C1 segment of cervical spinal cord (tissue), 14 donors: ENCODE measurements at regions not wholly inside any gene's neighbourhood (a gene's known extent, or its start where the extent isn't known, plus 50 kb on each side); places are given as distances from the start of the nearest gene placed in this dataset.
A peak's percentile ranks its signal among the peaks of the same experiment; 100 is the strongest.
"Not testable (repeated sequence)": the region's sequence is repeated elsewhere in the genome, so short reads cannot be mapped to it uniquely, and the experiment has no call there.

ENCODE experiments used
- DNase-seq, 14 donors: peaks; one replicate each; lab custom pipeline; 2025; lab: John Stamatoyannopoulos, UW

DNA sequence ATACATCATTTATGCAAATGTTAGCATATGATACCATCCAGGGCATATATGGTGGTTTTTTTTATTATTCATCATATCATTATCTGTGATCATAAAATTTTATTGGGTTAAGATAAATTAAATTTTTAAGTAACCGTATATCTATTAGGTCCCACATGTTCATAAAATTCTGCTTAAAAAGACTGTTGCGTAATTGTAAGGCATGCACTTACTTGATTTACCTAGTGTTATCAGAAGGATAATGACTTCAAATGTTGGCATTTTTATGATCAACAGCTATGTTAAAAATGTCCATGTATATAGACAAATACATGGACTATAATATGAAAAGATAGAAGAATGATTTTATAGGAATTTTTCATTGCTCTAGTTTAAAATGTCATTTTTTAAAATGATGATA lies 1625.5 kb upstream of the CELF4 start:
- DNase-seq: no peak

DNA sequence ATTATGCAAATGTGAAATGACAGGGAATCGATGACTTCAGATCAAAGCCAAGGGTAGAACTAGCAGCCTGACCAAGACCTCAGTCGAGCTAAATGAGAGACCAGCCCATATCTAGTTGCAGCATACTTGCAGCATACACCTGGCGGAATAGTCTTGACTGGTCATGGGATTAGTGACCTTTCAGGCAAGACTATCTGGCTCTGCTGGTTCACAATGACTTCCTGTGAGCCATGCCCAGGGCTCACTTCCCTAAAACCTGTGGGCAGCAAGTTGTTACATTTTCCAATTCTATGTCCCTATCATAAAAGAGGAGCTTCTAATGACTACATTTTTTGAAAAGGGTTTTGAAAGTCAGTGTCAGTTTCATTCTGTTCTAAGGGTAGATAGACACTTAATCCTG lies 1624.9 kb upstream of the CELF4 start:
- DNase-seq: no peak

DNA sequence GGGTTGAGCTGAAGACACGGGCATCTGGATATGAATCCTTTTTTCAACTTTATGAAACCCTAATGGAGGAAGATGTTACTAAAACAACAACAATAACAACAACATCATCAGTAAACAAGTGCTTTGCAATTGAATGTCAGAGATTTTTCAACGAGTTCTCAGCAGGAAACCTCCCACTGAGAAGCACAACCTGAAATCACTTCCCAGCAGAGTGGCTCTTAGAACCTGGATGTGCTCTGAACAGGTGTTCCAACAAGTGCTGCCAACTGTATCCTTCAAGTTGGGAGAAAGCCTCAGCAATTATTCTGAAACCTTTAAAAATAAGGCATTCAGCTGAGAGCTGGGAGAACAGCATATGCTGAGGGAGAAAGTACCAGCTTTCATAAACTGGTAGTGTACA lies 1622.7 kb upstream of the CELF4 start:
- DNase-seq: no peak

DNA sequence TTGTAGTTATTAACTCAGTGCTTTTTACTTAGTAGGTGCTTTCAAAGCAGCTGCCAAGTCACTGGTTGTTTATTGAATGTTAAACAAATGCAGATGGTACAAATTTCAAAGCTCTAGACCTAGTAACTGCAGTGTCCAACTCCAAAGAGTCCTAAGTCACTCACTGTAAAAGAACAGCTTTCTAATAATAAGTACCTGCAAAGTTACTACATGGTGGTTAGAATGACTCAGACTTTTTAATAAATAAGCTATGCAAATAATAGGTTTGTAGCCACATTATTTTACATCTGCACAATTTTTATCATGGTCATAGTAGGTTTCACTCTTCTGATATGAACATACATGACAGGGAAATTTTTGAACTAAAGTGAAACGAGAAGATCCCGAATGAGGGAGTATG lies 1620.4 kb upstream of the CELF4 start:
- DNase-seq: no peak

DNA sequence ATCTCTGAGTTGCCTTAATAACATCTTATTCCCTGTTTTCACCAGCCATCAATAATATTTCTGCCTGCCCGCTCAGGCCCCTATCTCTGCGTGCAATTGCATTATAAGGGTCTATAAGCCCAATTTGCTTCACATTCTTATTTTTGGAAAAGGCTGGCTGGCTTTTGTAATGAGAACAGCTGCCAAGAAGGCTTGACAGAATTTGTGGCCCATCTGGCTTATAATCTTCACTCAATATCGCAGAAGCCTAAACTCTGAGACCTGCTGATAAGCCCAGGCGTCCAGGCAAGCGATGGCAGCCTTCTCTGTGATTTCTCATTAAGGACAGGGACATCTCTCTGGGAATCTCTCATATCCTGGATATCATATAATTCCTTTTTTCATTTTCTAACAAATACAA lies 1618.6 kb upstream of the CELF4 start:
- no peak for DNase-seq

DNA sequence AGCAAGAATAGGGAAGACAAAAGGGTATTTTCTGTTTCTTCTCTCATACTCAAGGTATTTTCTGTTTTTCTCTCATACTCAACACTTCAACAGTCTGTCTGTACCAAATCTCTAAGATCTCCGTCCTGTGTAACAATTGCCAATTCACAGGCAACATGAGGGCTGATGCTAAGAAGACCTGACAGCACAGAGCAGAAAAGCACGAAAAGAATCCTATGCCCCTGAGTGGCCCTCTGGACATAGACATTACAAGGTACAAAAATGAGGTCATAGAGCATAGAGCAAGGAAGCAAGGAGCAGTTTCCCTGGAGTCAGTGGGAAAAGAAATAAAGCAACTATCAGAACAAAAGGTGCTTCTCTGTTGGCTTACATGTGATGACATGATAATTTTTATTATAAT lies 1612.6 kb upstream of the CELF4 start:
- no peak for DNase-seq

DNA sequence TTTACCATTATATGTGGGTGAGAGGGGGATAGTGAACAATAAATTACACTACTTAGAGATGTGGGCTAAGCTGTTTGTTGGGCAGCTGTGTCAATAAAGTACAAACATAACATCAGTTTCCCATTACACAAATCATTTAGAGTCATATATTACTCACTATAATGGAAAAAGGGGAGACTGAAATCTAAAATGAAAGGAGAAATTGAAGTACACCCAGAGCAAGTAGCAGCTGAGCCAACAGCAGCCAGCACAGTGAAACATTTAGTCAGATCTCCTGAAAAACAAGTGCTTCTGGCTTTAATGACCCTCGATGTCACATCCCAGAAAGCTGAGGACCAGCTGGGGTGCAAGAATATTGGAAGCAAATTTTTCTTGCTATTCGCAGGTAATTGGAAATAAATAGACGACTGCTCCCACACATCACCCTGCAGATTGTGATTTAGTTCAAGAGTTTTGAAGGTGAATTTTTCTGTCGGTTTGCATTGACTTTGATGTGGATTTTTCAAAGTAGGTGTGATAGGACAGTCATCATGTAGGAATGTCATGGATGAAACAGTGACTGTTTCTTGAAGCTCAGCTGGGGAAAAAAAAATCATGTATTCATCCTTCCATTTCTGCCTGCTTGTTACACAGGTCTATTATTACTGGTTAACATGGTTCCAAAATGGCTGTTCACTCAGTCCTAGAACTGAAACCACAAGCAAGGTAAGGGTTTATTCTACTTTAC lies 1607.3 kb upstream of the CELF4 start:
- DNase-seq: no peak

DNA sequence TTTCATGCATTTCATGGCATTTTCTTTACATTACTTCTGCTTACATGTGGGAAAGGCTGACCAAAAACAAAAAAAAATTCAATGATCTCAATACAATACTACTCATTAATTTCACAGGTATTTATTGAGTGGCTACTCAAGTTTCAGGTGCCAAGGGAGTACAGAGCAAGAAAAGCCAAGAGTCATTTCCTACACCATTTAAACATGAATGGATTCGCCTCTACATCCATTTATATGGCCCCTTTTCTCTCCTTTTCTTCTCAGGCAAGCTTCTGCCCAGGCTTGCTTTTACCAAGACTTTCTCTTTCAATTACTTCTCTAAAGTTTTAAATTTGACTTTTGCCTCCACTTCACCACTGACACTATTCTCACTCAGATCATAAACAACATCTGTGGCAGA lies 1603.1 kb upstream of the CELF4 start:
- no peak for DNase-seq

DNA sequence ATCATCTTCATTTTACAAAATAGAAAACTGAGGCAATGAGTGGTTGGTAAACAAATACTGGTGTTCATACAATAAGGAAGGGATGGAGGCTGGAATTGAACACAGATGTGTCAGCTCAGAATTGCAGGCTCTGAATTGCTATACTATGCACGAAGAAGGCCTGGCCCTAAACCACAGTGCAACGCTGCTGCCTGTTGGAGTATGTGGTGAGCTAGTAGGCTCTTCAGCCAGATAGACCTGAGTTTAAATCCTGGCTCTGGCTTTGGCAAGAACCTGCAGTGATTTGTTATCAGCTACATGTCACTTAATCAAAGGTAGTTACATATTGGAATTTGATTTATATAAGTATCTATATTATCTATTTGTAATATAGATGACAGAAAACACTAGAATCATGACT lies 1602.4 kb upstream of the CELF4 start:
- DNase-seq: no peak

DNA sequence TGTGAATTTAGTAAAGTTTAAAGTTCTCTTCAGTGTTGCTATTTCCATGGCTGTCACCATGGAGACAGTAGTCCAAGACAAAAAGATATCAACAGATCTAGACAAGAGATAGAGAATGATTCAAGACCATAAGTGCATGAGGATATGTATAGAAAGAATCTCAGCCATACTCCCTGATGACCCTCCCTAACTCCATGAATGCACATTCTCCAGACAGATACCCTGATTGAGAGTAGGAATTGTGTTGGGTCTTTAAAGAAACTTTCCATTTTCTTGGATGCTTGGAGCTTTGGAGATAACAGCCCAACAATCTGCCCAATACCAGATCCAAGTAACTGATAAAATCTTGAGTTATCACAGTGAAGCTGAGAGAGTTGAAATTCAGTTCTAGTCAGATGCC lies 1601.2 kb upstream of the CELF4 start:
- DNase-seq: no peak

DNA sequence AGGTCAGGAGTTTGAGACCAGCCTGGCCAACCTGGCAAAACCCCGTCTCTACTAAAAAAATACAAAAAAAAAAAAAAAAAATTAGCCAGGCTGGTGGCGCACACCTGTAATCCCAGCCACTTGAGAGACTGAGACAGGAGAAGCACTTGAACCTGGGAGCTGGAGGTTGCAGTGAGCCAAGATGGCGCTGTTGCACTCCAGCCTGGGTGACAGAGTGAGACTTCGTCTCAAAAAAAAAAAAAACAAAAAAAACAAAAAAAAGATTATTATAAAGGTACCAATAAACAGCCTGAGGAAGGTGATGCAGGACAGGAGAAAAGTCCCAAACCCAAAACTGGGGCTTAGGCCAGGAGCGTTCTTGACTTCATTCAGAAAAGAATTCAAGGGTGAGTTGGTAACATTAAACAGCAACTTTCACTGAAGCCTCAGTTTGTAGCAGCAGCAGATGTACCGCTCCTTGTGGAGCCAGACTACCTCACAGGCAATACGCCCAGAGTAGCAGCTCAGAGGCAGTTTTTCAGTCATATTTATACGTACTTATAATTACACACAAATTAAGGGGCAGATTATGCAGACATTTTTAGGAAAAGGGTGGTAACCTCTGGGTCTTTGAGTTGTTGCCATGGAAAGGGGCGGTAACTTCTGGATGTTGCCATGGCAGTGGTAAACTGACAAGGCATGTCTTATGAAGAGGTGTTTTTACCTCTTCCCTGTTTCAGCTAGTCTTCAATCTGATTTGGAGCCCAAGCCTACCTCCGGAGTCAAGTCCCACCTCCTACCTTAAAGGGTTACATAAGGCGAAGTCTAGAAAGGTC lies 1596.6 kb upstream of the CELF4 start:
- no peak for DNase-seq

DNA sequence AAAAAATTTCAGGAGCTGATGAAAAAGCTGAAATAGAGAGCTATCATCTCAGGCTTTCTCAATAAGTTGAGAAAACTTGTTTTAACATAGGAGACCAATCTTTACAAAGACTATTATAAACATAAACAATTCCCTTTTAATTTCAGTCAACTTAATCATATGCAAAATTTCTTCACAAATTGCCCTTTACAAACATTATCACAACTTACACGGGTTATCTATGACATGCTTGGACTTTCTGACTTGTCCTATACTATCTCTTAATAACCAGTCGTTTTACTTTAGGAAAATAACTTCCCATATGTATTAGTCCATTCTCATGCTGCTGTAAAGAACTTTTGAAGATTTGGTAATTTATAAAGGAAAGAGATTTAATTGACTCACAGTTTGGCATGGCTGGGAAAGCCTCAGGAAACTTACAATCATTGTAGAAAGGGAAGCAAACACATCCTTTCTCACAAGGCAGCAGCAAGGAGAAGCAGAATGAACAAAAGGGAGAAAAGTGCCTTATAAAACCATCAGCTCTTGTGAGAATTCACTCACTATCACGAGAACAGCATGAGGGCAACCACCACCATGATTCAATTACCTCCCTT lies 1583.7 kb upstream of the CELF4 start:
- DNase-seq: no peak

DNA sequence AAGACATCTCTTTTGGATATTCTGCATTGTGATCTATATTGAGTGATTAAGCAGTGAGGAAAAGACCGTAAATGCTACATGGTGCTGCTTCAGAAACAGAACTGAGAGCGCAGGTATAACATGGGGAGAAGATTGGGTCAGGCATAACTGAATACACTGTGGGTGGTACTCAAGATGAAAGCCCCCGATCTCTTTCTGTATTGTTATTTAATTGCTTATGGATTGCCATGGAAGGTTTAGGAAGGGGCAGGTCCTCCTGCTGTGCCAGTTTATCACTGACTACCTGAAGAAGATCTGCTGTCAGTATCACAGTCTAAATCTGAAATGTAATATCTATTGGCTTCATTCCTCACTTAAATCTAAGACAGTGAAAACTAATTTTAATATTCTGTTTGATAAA lies 1568.7 kb upstream of the CELF4 start:
- DNase-seq: no peak

DNA sequence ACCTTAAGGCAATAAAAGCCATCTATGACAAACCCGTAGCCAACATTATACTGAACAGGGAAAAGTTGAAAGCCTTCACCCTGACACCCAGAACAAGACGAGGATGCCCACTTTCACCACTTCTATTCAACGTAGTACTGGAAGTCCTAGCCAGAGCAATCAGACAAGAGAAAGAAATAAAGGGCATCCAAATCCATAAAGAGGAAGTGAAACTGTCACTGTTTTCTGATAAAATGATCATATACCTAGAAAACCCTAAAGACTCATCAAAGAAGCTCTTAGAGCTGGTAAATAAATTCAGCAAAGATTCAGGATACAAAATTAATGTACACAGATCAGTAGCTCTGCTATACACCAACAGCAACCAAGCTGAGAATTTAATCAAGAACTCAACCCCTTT lies 1561.9 kb upstream of the CELF4 start:
- DNase-seq: not testable (repeated sequence)

DNA sequence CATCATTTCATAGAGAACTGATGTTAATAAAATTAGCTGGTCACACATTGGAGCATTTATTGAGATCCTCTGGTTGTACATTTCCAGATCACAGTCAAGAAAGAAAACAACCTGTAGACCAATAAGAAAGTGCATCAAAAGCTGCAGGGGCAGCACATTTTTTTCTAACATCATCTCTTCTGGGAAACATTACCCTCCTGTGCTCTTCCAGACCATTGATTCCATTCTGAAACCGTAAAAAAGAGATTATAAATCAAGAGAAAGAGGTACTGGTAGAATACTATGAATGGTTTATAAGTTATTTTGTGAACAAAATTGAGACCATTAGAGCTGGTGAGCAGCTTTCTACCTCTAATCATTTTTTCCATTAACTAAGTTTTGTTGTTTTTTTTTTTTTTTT lies 1548.2 kb upstream of the CELF4 start:
- DNase-seq: no peak

DNA sequence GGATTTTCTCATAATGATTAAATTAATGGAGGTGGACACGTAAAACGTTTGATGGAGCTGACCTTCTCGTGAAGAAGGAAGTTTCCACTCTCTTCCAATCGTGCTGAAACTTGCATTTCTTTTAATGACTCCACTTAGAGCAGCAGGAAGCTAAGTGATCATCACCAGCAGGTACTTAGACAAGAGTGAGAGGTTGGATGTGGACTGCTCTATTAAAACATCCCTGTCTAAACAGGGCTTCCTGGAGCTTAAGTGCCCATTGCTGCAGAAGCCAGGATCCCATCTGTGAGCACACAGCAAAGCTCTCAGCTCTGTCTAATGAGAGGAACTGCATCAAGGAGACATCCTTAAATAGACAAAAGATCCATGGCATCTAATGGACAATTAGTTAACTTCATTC lies 1539.5 kb upstream of the CELF4 start:
- DNase-seq: no peak

DNA sequence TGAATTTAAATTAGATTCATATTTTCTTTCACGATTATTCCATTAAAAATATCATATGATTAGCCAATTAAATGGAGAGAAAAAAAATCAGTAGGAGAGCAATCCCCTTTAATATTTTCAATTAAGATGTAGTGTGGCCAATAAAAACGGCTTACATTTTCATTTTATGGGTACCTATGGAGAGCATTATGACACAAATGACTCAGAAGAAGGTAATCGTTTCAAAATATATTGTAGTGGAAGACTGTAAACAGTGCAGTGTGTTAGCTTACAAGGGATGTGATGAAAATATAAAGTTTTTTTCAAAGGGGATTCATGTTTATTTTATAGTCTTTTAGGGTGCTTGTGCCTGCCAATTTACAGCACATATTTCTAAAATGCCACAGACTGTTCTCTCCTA lies 1507.4 kb upstream of the CELF4 start:
- DNase-seq: no peak

DNA sequence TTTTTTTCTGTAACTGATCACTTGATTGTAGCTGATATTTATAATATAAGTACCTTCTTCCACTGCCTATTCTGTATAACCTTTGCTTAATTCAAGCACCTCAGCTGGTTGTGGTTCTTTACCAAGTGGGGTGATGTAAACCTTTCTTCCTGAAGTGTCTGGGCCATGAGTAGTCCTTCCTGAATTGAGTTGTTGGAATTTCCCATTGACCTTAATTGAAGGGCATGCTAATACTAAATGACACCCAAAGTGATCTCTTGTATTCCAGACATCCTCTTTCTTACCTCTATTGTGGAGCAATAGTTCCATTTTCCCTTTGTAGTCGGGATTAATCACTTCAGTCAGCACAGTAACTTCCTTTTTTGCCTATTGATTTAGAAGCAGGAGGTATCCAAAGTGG lies 1496.8 kb upstream of the CELF4 start:
- DNase-seq: no peak

DNA sequence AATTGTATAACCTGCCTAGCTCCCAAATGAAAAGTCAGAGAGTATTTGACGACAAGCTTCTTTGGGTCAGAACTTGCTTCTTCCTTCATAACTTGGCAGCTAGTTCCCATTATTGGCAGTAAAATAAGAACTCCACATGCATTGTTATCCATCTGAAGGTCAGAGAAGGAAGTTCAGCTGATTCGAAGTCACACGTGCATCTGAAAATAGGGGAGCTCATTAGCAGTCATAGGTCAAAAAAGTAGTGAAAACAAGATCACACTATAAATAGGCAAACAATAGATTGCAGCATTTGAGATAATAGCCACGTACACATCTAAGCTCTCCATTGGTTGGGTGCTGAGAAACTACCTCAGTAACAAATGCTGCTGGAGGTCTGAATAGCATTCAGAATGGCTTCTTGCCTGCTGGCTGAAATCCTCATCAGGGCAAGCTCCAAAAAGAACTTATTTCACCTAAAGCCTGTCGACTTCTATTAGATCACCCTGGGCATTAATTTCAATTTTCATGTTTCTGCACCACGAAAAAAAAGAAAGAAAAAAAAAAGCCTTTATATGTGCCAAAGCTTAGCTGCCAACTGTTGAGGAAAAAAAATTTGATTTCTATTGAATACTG lies 1492.9 kb upstream of the CELF4 start:
- peak in 1 of 14 donors; percentile 14 for DNase-seq

DNA sequence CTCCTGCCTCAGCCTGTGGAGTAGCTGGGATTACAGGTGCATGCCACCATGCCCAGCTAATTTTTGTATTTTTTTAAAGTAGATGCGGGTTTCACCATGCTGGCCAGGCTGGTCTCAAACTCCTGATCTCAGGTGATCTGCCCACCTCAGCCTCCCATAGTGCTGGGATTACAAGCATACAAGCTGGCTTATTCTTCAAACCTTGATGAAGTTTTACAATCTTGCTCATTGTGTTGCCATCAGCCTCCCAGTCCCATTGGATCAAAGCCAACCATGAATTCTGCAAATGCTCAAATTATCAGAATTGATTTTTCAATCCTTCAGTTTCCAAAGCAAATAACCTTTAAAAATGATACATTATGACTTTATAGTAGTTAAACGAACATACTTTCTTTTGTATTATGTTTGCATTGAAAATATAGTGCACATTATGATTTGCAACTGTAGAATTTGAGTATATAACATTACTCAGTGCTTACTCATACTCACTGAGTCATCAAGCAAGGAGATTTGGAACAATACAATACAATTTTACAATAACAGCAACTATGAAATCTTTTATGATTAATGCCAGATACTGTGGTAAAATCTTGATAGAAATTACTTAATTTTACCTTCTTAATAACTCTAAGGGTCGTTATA lies 1491.9 kb upstream of the CELF4 start:
- no peak for DNase-seq

DNA sequence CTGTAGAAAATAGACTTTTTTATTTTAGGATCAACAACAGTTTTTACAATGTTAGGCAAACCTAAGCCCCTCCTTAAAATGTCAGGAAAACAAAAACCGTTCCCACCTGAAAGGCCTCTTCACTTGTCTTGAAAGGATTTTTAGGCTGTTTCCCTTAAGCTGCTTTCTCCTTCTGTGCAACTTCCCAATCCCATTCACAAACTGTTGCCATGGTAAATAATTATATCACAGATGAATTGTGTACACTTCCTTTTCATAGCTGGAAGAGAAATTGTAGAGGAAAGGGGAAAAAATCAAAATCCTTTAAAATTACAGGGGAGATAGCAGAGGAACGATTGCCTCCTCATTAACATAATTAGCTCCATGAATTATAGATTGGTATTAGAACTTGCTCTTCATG lies 1488.0 kb upstream of the CELF4 start:
- no peak for DNase-seq

DNA sequence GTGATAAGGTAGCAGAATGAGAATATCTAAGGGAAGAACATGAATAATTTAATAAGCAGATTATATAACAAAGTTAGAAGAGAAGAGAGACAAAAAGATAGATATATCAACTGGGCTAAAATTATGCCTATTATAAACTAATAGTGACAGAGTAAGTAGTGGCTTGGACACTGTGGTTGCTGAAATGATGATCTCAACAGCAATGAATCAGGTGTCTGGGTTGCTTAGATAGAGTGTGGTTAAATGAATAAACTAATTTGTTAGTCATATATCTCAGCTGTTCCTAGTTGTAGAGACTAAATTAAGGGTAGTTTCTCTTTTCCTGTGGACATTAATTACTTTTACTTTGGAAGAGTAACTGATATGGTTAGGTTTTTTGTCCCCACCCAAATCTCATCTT lies 1485.4 kb upstream of the CELF4 start:
- DNase-seq: no peak
